CD14-positive monocyte (primary cell): ENCODE measurements at regions not wholly inside any gene's neighbourhood (a gene's known extent, or its start where the extent isn't known, plus 50 kb on each side); places are given as distances from the start of the nearest gene placed in this dataset.
"Not testable (repeated sequence)": the region's sequence is repeated elsewhere in the genome, so short reads cannot be mapped to it uniquely, and the experiment has no call there.

Source experiments
- DNase-seq, 3 donors: peaks; one replicate each; pipeline ENCODE4 v3.0.0-alpha.2; 2011 to 2022
- H2AFZ ChIP-seq: 2 replicates; pipeline ENCODE4 v1.6.0; 2012; ENCODE audit warnings: mild to moderate bottlenecking, low read depth, low read length, inconsistent platforms; ENCODE audit not compliant: insufficient read depth, poor library complexity, severe bottlenecking
- H3K27ac ChIP-seq, 2 donors: 1 replicate in 1 of 2; 2 replicates in 1 of 2; pipeline ENCODE4 v1.5.1; 2012 to 2013; ENCODE audit warnings: low read length in 2 of 2, control low read depth in 1 of 2, inconsistent platforms in 1 of 2, low read depth in 1 of 2, mild to moderate bottlenecking in 1 of 2
- H3K27me3 ChIP-seq, 2 donors: one replicate each; pipeline versions ENCODE4 v1.6.0 to v1.6.1; 2011 to 2013; ENCODE audit warnings: low read length in 2 of 2; ENCODE audit not compliant: control insufficient read depth in 2 of 2, insufficient read depth in 2 of 2
- H3K36me3 ChIP-seq, 2 donors: replicated peaks in 1 of 2; 1 replicate in 1 of 2; 2 replicates in 1 of 2; pipeline versions ENCODE4 v1.5.1 to v1.6.1; 2012 to 2013; ENCODE audit warnings: low read length in 2 of 2, control low read depth in 1 of 2, inconsistent platforms in 1 of 2, mild to moderate bottlenecking in 1 of 2; ENCODE audit not compliant: insufficient read depth in 2 of 2, control insufficient read depth in 1 of 2
- H3K4me1 ChIP-seq, 2 donors: 1 replicate in 1 of 2; 2 replicates in 1 of 2; pipeline versions ENCODE4 v1.5.1 to v1.6.1; 2012 to 2013; ENCODE audit warnings: low read length in 2 of 2, control low read depth in 1 of 2, inconsistent platforms in 1 of 2, mild to moderate bottlenecking in 1 of 2, moderate library complexity in 1 of 2; ENCODE audit not compliant: insufficient read depth in 2 of 2, control insufficient read depth in 1 of 2
- H3K4me2 ChIP-seq: replicated peaks from 2 replicates; pipeline ENCODE3; 2012; ENCODE audit warnings: low read length, moderate library complexity, mild to moderate bottlenecking; ENCODE audit not compliant: poor library complexity, severe bottlenecking; ENCODE audit errors: extremely low read depth
- H3K4me3 ChIP-seq, 3 experiments: fragments of 200-600 bp in 1 of 3; sonication (generic) in 1 of 3; replicated peaks in 1 of 3; 1 replicate in 2 of 3; 2 replicates in 1 of 3; pipeline ENCODE4 v1.5.1; 2011 to 2013; ENCODE audit warnings: low read length in 3 of 3, mild to moderate bottlenecking in 3 of 3, control low read depth in 2 of 3, low read depth in 2 of 3, inconsistent platforms in 1 of 3, moderate library complexity in 1 of 3
- H3K79me2 ChIP-seq: 2 replicates; pipeline ENCODE4 v1.6.0; 2012; ENCODE audit warnings: mild to moderate bottlenecking, control low read depth, inconsistent platforms, low read length, moderate library complexity; ENCODE audit not compliant: insufficient read depth
- H3K9ac ChIP-seq: 2 replicates; pipeline ENCODE4 v1.6.0; 2017; ENCODE audit warnings: low read length, mild to moderate bottlenecking; ENCODE audit not compliant: insufficient read depth, poor library complexity, severe bottlenecking
- H3K9me3 ChIP-seq, 2 donors: replicated peaks in 1 of 2; 1 replicate in 1 of 2; 2 replicates in 1 of 2; pipeline versions ENCODE4 v1.5.1 to v1.6.1; 2012 to 2013; ENCODE audit warnings: low read length in 2 of 2, control low read depth in 1 of 2; ENCODE audit not compliant: control insufficient read depth in 1 of 2, insufficient read depth in 1 of 2
- H4K20me1 ChIP-seq: 2 replicates; pipeline ENCODE4 v1.6.0; 2012; ENCODE audit warnings: mild to moderate bottlenecking, low read length, control low read depth, moderate library complexity; ENCODE audit not compliant: insufficient read depth
- H3K27ac Mint-ChIP-seq, 7 donors: one replicate each; pipeline ENCODE4 v1.8.0; 2020; ENCODE audit warnings: mild to moderate bottlenecking in 7 of 7, mixed read lengths in 7 of 7, moderate library complexity in 6 of 7, inconsistent platforms in 2 of 7
- H3K27me3 Mint-ChIP-seq, 3 donors: one replicate each; pipeline ENCODE4 v1.8.0; 2021 to 2022; ENCODE audit warnings: low read depth in 3 of 3, mild to moderate bottlenecking in 3 of 3, mixed read lengths in 3 of 3, moderate library complexity in 3 of 3, inconsistent platforms in 1 of 3
- H3K36me3 Mint-ChIP-seq, 2 donors: one replicate each; pipeline ENCODE4 v1.8.0; 2020; ENCODE audit warnings: mixed read lengths in 2 of 2, inconsistent platforms in 1 of 2, mild to moderate bottlenecking in 1 of 2
- H3K4me1 Mint-ChIP-seq: one replicate; pipeline ENCODE4 v1.8.0; 2020; ENCODE audit warnings: mild to moderate bottlenecking, mixed read lengths
- H3K4me3 Mint-ChIP-seq, 2 donors: one replicate each; pipeline ENCODE4 v1.8.0; 2020; ENCODE audit warnings: mild to moderate bottlenecking in 2 of 2, mixed read lengths in 2 of 2, moderate library complexity in 1 of 2
- H3K9me3 Mint-ChIP-seq, 7 donors: one replicate each; pipeline ENCODE4 v1.8.0; 2020 to 2022; ENCODE audit warnings: mixed read lengths in 7 of 7, mild to moderate bottlenecking in 6 of 7, moderate library complexity in 6 of 7, inconsistent platforms in 2 of 7
- CTCF ChIP-seq: fragments of 200-600 bp; IDR thresholded peaks from one replicate; pipeline ENCODE4 v1.8.0; 2022; ENCODE audit warnings: antibody characterized with exemption, mild to moderate bottlenecking
- WGBS: methylation state at CpG from one replicate; pipeline ENCODE4 v1.1.5; 2013; ENCODE audit warnings: missing lambda C conversion rate; ENCODE audit not compliant: insufficient coverage; 5-methylcytosine and 5-hydroxymethylcytosine counted together
- intact Hi-C, 2 donors: fragments of 100-400 bp; cut with micrococcal nuclease; formaldehyde crosslinking; loops; one replicate each; pipeline versions ENCODE4 v1.15.0 to v1.15.1; 2023

- no peaks in the 10 kb centered on the region for H3K36me3 ChIP-seq
- H3K4me1 ChIP-seq: no peaks in the 10 kb centered on the region
- Mint-ChIP-seq H3K27ac (no peak overlapping the region), H3K4me1 (peaks cover 5% of the 10 kb centered on the region), H3K27me3 (peaks cover 0 to 2% (median 1%) of the 10 kb centered on the region in 3 donors), H3K36me3 (no peaks in the 10 kb centered on the region), H3K9me3 (peaks cover 0 to 5% (median 2%) of the 10 kb centered on the region in 7 donors), H3K4me3 (no peak overlapping the region)
- intact Hi-C loops: no loop called here
- no CpG with 5 or more reads among the region's 5 CpGs for WGBS
- no peaks in the 10 kb centered on the region for H3K9me3 ChIP-seq
- no peak for TF ChIP-seq CTCF
- no peak overlapping the region for H2AFZ ChIP-seq
- no peak overlapping the region for H3K4me2 ChIP-seq
- DNase-seq: no peak
- no peak overlapping the region for H3K4me3 ChIP-seq
- H3K79me2 ChIP-seq: no peaks in the 10 kb centered on the region
- no peaks in the 10 kb centered on the region for H4K20me1 ChIP-seq
- H3K27ac ChIP-seq: no peak overlapping the region
- H3K9ac ChIP-seq: no peak overlapping the region
- H3K27me3 ChIP-seq: no peaks in the 10 kb centered on the region
Observed at GRCh38 chr5:62097361-62097760, 208.6 kb upstream of the KIF2A start.

- Mint-ChIP-seq H3K4me1 (no peaks in the 10 kb centered on the region), H3K9me3 (peaks cover 2 to 14% (median 6%) of the 10 kb centered on the region in 7 donors), H3K27me3 (peaks cover 1 to 2% (median 1%) of the 10 kb centered on the region in 3 donors), H3K36me3 (no peaks in the 10 kb centered on the region), H3K27ac (no peak overlapping the region), H3K4me3 (no peak overlapping the region)
- H3K27me3 ChIP-seq: no peaks in the 10 kb centered on the region
- H3K9me3 ChIP-seq: peaks cover 0 to 3% of the 10 kb centered on the region in 2 donors
- no peak overlapping the region for H3K27ac ChIP-seq
- no peaks in the 10 kb centered on the region for H4K20me1 ChIP-seq
- no peak for TF ChIP-seq CTCF
- no peak overlapping the region for H2AFZ ChIP-seq
- no peak overlapping the region for H3K4me3 ChIP-seq
- H3K9ac ChIP-seq: no peak overlapping the region
- H3K4me2 ChIP-seq: no peak overlapping the region
- DNase-seq: no peak
- intact Hi-C loops: no loop called here
- H3K36me3 ChIP-seq: no peaks in the 10 kb centered on the region
- 92% methylated on average over 2 of the region's 4 CpGs for WGBS
- H3K79me2 ChIP-seq: no peaks in the 10 kb centered on the region
- H3K4me1 ChIP-seq: no peaks in the 10 kb centered on the region
Observed at GRCh38 chr5:62100201-62100600, 205.8 kb upstream of the KIF2A start.

DNA sequence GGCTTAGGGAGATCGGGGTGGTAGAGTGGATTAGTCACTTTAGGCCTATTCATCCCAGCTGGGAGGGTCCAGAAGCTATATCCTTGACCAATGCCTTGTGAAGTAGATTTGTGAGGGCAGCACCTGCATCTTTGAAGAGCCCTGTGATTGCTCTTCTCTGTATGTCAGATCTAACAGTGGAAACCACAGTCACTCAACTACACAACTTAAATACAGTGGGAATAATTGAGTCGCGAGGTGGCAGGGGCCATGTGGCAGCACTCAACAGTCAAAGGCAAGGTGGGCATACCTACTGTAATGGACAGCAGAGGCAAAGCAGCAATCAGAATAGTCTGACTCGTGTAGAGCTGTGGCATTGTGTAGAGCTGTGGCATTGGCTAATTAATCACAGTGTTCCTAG is 202.1 kb upstream of the KIF2A start:
- H3K27ac Mint-ChIP-seq, H3K4me1 Mint-ChIP-seq, DNase-seq, H3K27me3 Mint-ChIP-seq, H2AFZ ChIP-seq, H3K36me3 Mint-ChIP-seq, H3K79me2 ChIP-seq, H3K9me3 ChIP-seq, H3K36me3 ChIP-seq, H3K4me2 ChIP-seq, intact Hi-C loops, H3K9ac ChIP-seq, H3K27me3 ChIP-seq, H3K4me1 ChIP-seq, H3K4me3 ChIP-seq, H3K4me3 Mint-ChIP-seq, H3K27ac ChIP-seq, H4K20me1 ChIP-seq: not testable (repeated sequence)
- H3K9me3 Mint-ChIP-seq: peaks cover 3 to 20% (median 10%) of the 10 kb centered on the region in 7 donors
- WGBS: 100% methylated on average over 1 of the region's 4 CpGs
